ENCODE measurements at regions not wholly inside any gene's neighbourhood (a gene's known extent, or its start where the extent isn't known, plus 50 kb on each side); places are given as distances from the start of the nearest gene placed in this dataset.
"Not testable (repeated sequence)": the region's sequence is repeated elsewhere in the genome, so short reads cannot be mapped to it uniquely, and the experiment has no call there.

- not testable (repeated sequence) for TF ChIP-seq POLR2AphosphoS5 (IDR thresholded peaks at IDR 0.05; ENCODE audit: insufficient read depth in 1 of 2, low read depth in 1 of 2)
- TF ChIP-seq, protein P1, sequence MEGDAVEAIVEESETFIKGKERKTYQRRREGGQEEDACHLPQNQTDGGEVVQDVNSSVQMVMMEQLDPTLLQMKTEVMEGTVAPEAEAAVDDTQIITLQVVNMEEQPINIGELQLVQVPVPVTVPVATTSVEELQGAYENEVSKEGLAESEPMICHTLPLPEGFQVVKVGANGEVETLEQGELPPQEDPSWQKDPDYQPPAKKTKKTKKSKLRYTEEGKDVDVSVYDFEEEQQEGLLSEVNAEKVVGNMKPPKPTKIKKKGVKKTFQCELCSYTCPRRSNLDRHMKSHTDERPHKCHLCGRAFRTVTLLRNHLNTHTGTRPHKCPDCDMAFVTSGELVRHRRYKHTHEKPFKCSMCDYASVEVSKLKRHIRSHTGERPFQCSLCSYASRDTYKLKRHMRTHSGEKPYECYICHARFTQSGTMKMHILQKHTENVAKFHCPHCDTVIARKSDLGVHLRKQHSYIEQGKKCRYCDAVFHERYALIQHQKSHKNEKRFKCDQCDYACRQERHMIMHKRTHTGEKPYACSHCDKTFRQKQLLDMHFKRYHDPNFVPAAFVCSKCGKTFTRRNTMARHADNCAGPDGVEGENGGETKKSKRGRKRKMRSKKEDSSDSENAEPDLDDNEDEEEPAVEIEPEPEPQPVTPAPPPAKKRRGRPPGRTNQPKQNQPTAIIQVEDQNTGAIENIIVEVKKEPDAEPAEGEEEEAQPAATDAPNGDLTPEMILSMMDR (IDR thresholded peaks at IDR 0.05): not testable (repeated sequence)
These were observed 60.1 kb downstream of the DKK1 start for GRCh38 chr10:52374207-52374606.

Measured in vagina (tissue), 2 donors.